WERI-Rb-1 (cell line): ENCODE measurements at regions not wholly inside any gene's neighbourhood (a gene's known extent, or its start where the extent isn't known, plus 50 kb on each side); places are given as distances from the start of the nearest gene placed in this dataset.
"Not testable (repeated sequence)": the region's sequence is repeated elsewhere in the genome, so short reads cannot be mapped to it uniquely, and the experiment has no call there.

Source experiments
- DNase-seq: peaks from one replicate; pipeline ENCODE4 v3.0.0-alpha.2; 2020
- H3K27ac ChIP-seq: fragments of 250-450 bp; sonication (Bioruptor Pico); 2 replicates; pipeline ENCODE4 v1.5.1; 2020; ENCODE audit warnings: mild to moderate bottlenecking, moderate library complexity
- H3K27me3 ChIP-seq: fragments of 250-450 bp; sonication (Bioruptor Pico); 2 replicates; pipeline ENCODE4 v1.5.1; 2021; ENCODE audit warnings: mild to moderate bottlenecking, low read depth, moderate library complexity; ENCODE audit not compliant: insufficient read depth, severe bottlenecking
- H3K36me3 ChIP-seq: fragments of 250-450 bp; sonication (Bioruptor Pico); 2 replicates; pipeline ENCODE4 v1.5.1; 2020; ENCODE audit warnings: mild to moderate bottlenecking, moderate library complexity
- H3K4me3 ChIP-seq: 2 replicates; pipeline ENCODE4 v1.5.1; 2011; ENCODE audit warnings: low read depth, mild to moderate bottlenecking, control low read depth, low read length
- H3K9me3 ChIP-seq: fragments of 250-450 bp; sonication (Bioruptor Pico); 2 replicates; pipeline ENCODE4 v1.5.1; 2021; ENCODE audit warnings: mild to moderate bottlenecking, moderate library complexity; ENCODE audit not compliant: severe bottlenecking
- CTCF ChIP-seq: IDR thresholded peaks from 2 replicates; pipeline ENCODE4 v1.5.1; 2011; ENCODE audit warnings: low read depth, mild to moderate bottlenecking, control low read depth, inconsistent platforms, low read length

DNA sequence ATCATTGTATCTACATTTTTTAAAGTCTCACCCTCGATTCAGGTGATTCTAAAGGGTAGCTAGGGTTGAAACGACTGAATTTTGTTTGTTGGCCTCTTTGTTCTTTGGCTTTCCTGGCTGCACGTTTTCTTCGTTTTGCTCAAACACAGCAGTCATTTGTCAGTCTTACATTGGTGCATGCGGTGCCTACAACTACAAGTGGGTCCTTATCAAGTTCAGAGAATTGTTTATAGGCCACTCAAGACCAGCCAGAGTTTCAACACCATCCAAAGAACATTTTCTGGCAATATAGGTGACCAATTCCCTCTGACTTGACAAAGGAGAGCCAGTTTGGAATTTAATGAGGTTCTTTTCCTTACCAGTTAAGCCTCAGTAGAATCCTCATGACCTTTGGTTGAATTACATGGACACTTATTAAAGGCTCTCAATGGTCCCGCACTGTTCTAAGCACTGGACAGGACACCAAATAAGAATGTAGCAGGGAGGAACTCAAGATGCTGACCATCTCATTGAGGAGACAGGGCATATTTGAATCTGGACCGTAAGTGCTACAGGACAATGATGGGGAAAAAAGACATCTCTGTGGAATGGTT, 119.0 kb upstream of the DMRT1 start:
- Histone ChIP-seq H3K27ac (no peak overlapping the region), H3K4me3 (no peak overlapping the region), H3K36me3 (no peaks in the 10 kb centered on the region; the same call in 1 of the 2 replicates), H3K27me3 (no peaks in the 10 kb centered on the region), H3K9me3 (no peaks in the 10 kb centered on the region)
- no peak for TF ChIP-seq CTCF
- no peak for DNase-seq

GRCh38 chr9:724461-724860, 117.0 kb upstream of the DMRT1 start:
- not testable (repeated sequence) for H3K4me3 ChIP-seq, H3K27me3 ChIP-seq, H3K9me3 ChIP-seq, DNase-seq, H3K27ac ChIP-seq, H3K36me3 ChIP-seq

DNA sequence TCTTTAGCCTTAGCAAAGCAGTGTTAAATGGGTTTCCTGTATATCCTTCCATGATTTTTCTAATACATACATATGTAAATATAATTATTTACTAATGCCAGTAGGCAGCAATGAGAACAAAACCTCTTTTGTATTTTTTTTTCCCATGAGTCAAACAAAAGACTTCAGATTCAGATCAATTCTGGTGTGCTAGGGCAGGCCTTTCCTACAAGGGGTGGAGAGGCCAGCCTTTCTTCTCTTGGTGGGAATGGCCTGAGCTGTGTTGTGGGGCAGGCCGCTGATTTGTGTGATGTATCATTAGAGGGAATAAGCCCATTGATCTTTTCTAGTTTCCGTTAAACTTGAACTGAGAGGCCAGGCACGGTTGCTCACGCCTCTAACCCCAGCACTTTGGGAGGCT, 115.5 kb upstream of the DMRT1 start:
- Histone ChIP-seq H3K36me3 (peaks cover 7% of the 10 kb centered on the region), H3K4me3 (no peak overlapping the region), H3K27ac (no peak overlapping the region), H3K9me3 (no peaks in the 10 kb centered on the region), H3K27me3 (no peaks in the 10 kb centered on the region)
- DNase-seq, result no peak
- TF ChIP-seq CTCF, result no peak

GRCh38 chr9:727767-728166, 113.7 kb upstream of the DMRT1 start:
- Histone ChIP-seq H3K4me3 (no peak overlapping the region), H3K36me3 (peaks cover 22% of the 10 kb centered on the region), H3K9me3 (no peaks in the 10 kb centered on the region), H3K27me3 (no peaks in the 10 kb centered on the region), H3K27ac (no peak overlapping the region)
- no peak for DNase-seq
- no peak for TF ChIP-seq CTCF

DNA sequence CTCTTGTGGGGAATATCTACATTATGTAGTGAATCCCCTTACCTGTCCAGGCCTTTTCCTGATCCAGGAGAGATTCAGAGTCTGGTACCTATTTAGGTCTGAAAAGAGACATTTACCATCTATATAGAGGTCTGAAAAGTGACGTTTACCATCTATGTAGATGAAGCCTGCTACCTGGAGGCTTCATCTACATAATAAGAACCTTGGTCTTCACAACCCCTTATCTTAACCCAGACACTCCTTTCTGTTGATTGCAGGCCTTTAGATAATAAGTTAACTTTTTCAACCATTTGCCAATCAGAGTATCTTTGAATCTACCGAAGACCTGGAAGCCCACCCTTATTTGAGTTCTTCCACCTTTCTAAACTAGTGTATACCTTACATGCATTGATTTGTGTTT, 113.0 kb upstream of the DMRT1 start:
- H3K9me3 ChIP-seq, result no peaks in the 10 kb centered on the region
- H3K4me3 ChIP-seq, result no peak overlapping the region
- no peak for TF ChIP-seq CTCF
- no peak for DNase-seq
- no peak overlapping the region for H3K27ac ChIP-seq
- H3K36me3 ChIP-seq, result peaks cover 29% of the 10 kb centered on the region
- H3K27me3 ChIP-seq, result no peaks in the 10 kb centered on the region

DNA sequence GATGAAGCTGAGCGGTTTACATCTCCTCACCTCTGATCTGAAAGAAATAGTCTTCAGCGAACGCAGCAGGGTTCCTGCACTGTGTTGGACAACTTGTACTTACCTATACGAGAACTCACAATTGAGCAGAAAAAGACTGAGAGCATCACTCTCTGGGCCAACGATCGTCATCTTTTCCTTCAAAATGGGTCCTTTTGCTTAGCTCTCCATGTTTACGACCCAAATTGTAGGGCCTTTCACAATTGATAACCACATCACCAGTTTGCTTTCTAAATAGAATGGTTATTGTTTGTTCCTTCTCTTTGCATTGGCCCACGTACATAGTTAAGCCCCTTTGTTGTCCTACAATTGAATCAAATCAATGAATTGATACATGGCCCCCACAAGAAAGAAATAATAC, 110.0 kb upstream of the DMRT1 start:
- Histone ChIP-seq H3K27ac (no peak overlapping the region), H3K36me3 (peaks cover 55% of the 10 kb centered on the region), H3K27me3 (no peaks in the 10 kb centered on the region), H3K4me3 (no peak overlapping the region), H3K9me3 (no peaks in the 10 kb centered on the region)
- no peak for DNase-seq
- no peak for TF ChIP-seq CTCF
